CD4-positive, alpha-beta T cell treated with Interleukin-15 for 4 hours (primary cell): ENCODE measurements at regions not wholly inside any gene's neighbourhood (a gene's known extent, or its start where the extent isn't known, plus 50 kb on each side); places are given as distances from the start of the nearest gene placed in this dataset.
A peak's percentile ranks its signal among the peaks of the same experiment; 100 is the strongest.
"Not testable (repeated sequence)": the region's sequence is repeated elsewhere in the genome, so short reads cannot be mapped to it uniquely, and the experiment has no call there.

Experiments
- DNase-seq: peaks from one replicate; pipeline ENCODE4 v3.0.0-alpha.2; 2020; ENCODE audit warnings: low spot score

DNA sequence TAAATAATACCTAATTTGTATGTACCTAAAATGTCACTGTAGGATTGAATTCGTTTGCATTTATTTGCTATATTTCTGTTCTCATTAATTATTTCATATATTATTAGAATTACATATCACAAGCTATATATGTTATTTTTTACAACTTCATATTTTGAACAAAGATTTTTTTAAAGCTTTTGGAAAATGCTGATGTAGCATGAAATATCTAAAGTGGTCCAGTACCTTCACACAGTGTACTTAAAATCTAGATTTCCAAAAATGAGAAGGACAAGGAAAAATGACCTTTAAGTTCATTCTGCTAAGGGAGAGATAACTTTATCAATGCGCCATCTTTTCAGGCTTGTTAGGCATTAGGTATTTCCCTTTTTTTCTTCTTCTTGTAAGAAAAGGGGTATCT, 71.8 kb downstream of the LARP7 start:
- DNase-seq, result no peak

GRCh38 chr4:112714922-112715901, 78.3 kb downstream of the LARP7 start:
- no peak for DNase-seq

DNA sequence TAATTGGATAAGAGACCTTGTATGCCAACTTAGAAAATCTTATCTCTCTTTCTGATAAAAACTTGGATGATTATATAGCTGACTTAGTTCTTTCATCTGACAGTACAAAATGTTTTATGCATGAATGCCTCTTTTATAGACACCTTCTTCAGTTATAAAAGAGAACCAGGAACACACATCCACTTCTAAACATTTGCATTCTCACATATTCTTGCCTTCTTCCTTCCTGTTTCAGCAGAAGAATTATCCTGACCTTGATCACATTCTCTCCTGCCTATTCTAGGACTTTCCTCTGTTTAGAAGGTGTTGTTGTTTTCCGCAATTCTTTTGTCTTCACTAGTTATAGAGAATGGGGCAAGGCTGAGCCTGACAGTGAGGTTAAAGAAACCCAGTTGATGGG, 80.9 kb downstream of the LARP7 start:
- no peak for DNase-seq

DNA sequence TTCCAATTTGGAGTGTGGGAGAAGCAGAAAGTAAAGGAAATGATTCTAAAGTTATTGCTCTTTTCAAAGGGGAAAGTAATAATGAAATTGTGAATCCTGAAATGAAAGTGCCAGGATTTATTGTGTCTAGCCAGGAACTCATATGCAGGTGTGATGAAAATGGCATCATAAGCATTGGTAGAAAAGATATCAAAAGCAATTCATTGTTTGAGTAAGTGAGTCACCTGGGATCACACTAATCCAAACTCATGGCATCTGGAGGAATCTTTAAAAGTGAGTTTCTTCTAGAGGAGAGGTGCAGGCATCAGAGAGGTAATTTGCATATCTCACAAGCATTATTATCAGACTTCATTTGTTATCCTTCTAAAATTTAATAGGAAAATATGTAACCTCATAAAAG, 84.7 kb downstream of the LARP7 start:
- no peak for DNase-seq

DNA sequence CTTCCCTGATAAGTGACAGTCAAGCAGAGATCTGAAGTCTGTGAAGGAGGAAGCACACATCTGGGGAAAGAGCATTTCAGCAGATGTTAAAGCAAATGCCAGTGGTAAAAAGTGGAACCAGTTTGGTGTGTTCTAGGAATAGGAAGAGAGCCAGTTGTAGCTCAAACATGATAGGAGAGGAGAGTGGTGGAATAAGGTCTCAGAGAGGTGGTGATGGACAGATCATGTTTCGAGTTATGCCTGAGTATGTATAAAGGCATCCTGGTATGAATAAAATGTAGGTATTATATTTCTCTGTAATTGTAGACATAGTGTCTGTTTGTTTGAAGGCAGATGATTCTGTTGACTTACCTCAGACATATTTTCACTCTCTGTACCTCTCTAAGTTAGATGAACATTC, 89.1 kb downstream of the LARP7 start:
- DNase-seq, result no peak

- not testable (repeated sequence) for DNase-seq
Measured at GRCh38 chr4:112727728-112728127, 90.8 kb downstream of the LARP7 start.

GRCh38 chr4:112731715-112732114, 94.8 kb downstream of the LARP7 start:
- DNase-seq, result no peak

DNA sequence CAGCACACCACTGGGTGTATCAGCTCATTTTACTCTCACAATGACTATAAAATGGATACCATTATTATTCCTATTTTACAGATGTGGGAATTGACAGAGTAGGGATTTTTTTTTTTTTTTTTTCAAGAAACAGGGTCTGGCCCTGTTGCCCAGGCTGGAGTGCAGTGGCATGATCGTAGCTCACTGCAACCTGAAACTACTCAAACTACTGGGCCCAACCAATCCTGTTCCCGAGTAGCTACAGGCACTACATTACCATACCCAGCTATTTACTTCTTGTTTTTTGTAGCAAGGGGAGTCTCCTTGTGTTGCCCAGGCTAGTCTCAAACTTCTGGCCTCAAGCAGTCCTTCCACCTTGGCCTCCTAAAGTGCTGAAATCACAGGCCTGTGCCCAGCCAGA, 95.2 kb downstream of the LARP7 start:
- no peak for DNase-seq

- DNase-seq, result no peak
Measured at GRCh38 chr4:112735474-112735951, 98.6 kb downstream of the LARP7 start.

DNA sequence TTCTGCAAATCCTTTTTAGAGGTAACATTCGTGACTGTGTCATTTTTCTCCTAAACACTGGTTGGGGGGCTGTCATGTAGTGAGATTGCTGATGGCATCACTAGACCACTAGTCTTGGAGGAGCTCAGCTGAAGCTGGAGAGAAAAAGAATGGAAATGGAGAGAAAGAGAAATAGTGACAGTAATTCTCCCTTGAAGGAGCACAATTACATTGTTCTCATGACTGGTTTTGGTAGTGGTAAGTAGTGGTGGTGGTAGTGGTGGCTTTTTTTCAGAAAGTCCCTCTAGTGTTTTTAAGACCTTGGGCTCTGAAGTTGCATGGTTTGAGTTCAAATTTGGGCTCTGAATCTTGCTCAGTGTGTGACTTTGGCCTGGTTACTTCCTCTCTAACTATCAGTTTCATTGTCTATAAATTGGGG, 99.8 kb downstream of the LARP7 start:
- DNase-seq, result no peak

DNA sequence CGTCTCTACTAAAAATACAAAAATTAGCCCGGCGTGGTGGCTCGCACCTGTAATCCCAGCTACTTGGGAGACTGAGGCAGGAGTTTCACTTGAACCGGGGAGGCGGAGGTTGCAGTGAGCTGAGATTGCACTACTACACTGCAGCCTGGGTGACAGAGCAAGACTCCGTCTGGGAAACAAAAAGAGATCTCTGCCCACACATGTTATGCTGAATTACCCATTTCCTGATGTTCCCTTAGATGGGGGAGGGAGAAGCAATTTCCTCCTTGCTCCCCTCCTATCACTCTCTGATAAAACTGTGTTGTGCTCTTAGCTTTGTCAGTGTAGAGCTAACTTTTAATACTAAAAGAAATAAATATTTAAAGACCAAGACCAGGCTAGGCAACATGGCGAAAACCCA, 102.5 kb downstream of the LARP7 start:
- no peak for DNase-seq

- DNase-seq, result no peak
Measured at GRCh38 chr4:112747036-112747435, 110.1 kb downstream of the LARP7 start.

- DNase-seq, result no peak
Measured at GRCh38 chr4:112748352-112748878, 111.5 kb downstream of the LARP7 start.

DNA sequence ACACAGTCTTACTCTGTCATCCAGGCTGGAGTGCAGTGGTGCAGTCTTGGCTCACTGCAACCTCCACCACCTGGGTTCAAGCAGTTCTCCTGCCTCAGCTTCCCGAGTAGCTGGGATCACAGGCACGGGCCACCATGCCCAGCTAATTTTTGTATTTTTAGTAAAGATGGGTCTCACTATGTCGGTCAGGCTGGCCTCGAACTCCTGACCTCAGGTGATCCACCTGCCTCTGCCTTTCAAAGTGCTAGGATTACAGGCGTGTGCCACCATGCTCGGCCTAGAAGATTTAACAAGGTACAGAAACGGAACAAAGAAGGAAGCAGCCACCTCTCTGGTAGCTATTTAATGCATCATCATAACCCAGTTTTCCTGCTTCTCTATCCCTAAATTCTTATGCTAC, 113.8 kb downstream of the LARP7 start:
- DNase-seq, result not testable (repeated sequence)

GRCh38 chr4:112751447-112751846, 114.5 kb downstream of the LARP7 start:
- DNase-seq, result no peak

GRCh38 chr4:112752061-112752460, 115.1 kb downstream of the LARP7 start:
- DNase-seq, result no peak

- DNase-seq, result no peak
Measured at GRCh38 chr4:112752510-112752909, 115.6 kb downstream of the LARP7 start.

GRCh38 chr4:112753333-112753732, 116.4 kb downstream of the LARP7 start:
- no peak for DNase-seq

DNA sequence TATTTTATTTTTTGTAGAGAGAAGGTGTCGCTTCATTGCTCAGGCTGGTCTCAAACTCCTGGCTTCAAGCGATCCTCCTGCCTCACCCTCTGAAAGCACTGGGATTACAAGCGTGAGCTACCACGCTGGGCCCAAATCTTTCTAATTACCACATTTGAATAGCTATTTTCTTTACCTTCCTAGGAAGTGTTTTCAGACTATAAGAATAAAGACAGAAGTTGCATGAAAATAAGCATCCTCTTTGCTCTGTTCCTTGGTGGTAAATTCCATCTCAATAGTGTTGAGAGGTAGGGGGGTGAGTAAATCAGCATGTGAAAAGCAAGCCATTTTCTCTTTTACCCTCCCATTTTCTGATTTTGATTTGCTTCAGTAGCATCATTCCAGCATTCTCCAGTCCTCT, 122.4 kb downstream of the LARP7 start:
- DNase-seq, result no peak

DNA sequence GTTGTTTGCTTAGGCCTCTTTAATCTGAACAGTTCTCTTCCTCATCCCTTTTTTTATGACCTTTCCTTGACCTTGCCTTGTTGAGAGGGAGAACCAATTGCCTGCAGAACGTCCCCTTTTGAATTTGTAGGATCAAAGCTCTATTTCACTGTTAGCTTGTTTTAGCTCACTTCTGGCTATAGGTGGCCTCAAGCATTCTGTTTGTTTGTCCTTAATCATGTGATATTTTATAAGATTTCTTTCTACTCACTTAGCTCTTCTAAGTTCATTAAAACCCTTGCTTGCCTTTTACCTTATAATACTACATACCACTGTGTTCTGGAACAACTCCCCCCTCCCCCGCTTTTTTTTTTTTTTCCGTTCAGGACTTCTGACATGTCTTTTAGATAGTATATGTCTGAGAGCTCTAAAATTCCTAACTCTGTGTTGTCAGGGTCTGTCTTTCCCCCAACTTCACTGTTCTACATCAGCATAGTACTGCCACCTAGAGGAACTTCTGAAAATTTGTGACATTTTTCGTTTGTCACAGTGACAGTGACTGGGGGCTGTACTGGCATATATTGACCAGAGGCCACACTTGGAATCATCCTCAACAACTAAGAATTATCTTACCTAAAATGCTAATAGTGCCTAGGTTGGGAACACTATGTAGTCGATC, 128.5 kb downstream of the LARP7 start:
- DNase-seq, result peak; percentile 7

DNA sequence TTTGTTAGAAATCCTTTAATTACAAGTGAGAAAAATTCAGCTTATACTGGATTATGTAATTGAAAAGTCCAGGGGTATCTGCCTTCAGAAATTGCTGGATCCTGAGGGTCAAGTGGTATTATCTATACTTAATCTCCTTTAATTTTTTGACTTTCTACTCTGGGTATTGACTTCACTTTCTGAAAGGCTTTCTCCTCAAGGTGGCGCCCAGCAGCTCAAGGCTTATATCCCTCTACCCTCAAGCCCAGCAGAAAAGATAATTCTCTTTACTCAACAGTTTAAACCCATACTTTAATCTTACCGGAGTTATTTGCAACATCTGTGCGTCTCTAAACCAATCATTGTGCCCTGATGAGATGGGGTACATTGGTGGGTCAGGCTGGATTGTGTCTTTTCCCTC, 129.5 kb downstream of the LARP7 start:
- no peak for DNase-seq

- DNase-seq, result no peak
Measured at GRCh38 chr4:112767386-112767785, 130.4 kb downstream of the LARP7 start.

- no peak for DNase-seq
Measured at GRCh38 chr4:112770114-112770513, 133.2 kb downstream of the LARP7 start.
